ENCODE measurements at regions not wholly inside any gene's neighbourhood (a gene's known extent, or its start where the extent isn't known, plus 50 kb on each side); places are given as distances from the start of the nearest gene placed in this dataset.

- no peak for TF ChIP-seq CTCF (IDR thresholded peaks at IDR 0.05; ENCODE audit: low read length)
- TF ChIP-seq EZH2 (IDR thresholded peaks at IDR 0.05; ENCODE audit: borderline replicate concordance, low read length) = no peak
These were observed 354.8 kb downstream of the DMRT2 start for GRCh38 chr9:1404940-1405339.

All from OCI-LY1 (cell line).